T-helper 1 cell treated with Interleukin-12 subunit alpha and Interleukin-12 subunit beta and Interleukin-4 antibody, amounts not matched to agents 30 ng/mL and 1 ng/mL, for 36 hours (primary cell): ENCODE measurements at regions not wholly inside any gene's neighbourhood (a gene's known extent, or its start where the extent isn't known, plus 50 kb on each side); places are given as distances from the start of the nearest gene placed in this dataset.
"Not testable (repeated sequence)": the region's sequence is repeated elsewhere in the genome, so short reads cannot be mapped to it uniquely, and the experiment has no call there.

Experiments
- intact Hi-C: fragments of 100-400 bp; cut with micrococcal nuclease; formaldehyde crosslinking; loops from one replicate; pipeline ENCODE4 v1.15.1; 2024

GRCh38 chr16:35569413-35569812 lies 2110.0 kb downstream of the TP53TG3F start:
- intact Hi-C loops = no loop called here

- intact Hi-C loops = no loop called here
Measured at GRCh38 chr16:35570946-35571345, 2111.5 kb downstream of the TP53TG3F start.

- intact Hi-C loops = no loop called here
Measured at GRCh38 chr16:35572186-35572585, 2112.8 kb downstream of the TP53TG3F start.

- intact Hi-C loops = no loop called here
Measured at GRCh38 chr16:35573407-35573806, 2114.0 kb downstream of the TP53TG3F start.

GRCh38 chr16:35574011-35574410 lies 2114.6 kb downstream of the TP53TG3F start:
- intact Hi-C loops = no loop called here

GRCh38 chr16:35574454-35575431 lies 2115.3 kb downstream of the TP53TG3F start:
- intact Hi-C loops = no loop called here

GRCh38 chr16:35575432-35575821 lies 2116.0 kb downstream of the TP53TG3F start:
- intact Hi-C loops = no loop called here

GRCh38 chr16:35585411-35585810 lies 2126.0 kb downstream of the TP53TG3F start:
- intact Hi-C loops = no loop called here

GRCh38 chr16:35590913-35591312 lies 2131.5 kb downstream of the TP53TG3F start:
- intact Hi-C loops = loop anchor here (10.0 kb wide), 1 partner anchor 604 kb away; no protein-coding TSS in a partner anchor

GRCh38 chr16:35596467-35596866 lies 2137.1 kb downstream of the TP53TG3F start:
- intact Hi-C loops = loop anchor here (10.0 kb wide), 1 partner anchor 598 kb away; no protein-coding TSS in a partner anchor

- intact Hi-C loops = loop anchor here (10.0 kb wide), 1 partner anchor 596 kb away; no protein-coding TSS in a partner anchor
Measured at GRCh38 chr16:35598696-35599332, 2139.4 kb downstream of the TP53TG3F start.

GRCh38 chr16:35599429-35600160 lies 2140.2 kb downstream of the TP53TG3F start:
- intact Hi-C loops = loop anchor here (10.0 kb wide), 1 partner anchor 595 kb away; no protein-coding TSS in a partner anchor

GRCh38 chr16:35600161-35600555 lies 2140.7 kb downstream of the TP53TG3F start:
- intact Hi-C loops = not testable (repeated sequence)

GRCh38 chr16:35602116-35602515 lies 2142.7 kb downstream of the TP53TG3F start:
- intact Hi-C loops = no loop called here

GRCh38 chr16:35603371-35603770 lies 2144.0 kb downstream of the TP53TG3F start:
- intact Hi-C loops = not testable (repeated sequence)

- intact Hi-C loops = no loop called here
Measured at GRCh38 chr16:35605921-35606320, 2146.5 kb downstream of the TP53TG3F start.

- intact Hi-C loops = loop anchor here (5.0 kb wide), 1 partner anchor 622 kb away; no protein-coding TSS in a partner anchor
Measured at GRCh38 chr16:35614883-35615282, 2155.5 kb downstream of the TP53TG3F start.

GRCh38 chr16:35619176-35619575 lies 2159.8 kb downstream of the TP53TG3F start:
- intact Hi-C loops = loop anchor here (5.0 kb wide), 1 partner anchor 618 kb away; no protein-coding TSS in a partner anchor

- intact Hi-C loops = loop anchor here (10.0 kb wide), 1 partner anchor 49 kb away; no protein-coding TSS in a partner anchor
Measured at GRCh38 chr16:35626041-35626440, 2166.6 kb downstream of the TP53TG3F start.

GRCh38 chr16:35628976-35629375 lies 2169.6 kb downstream of the TP53TG3F start:
- intact Hi-C loops = loop anchor here (10.0 kb wide), 1 partner anchor 46 kb away; no protein-coding TSS in a partner anchor
